IMR-90 (cell line): ENCODE measurements at regions not wholly inside any gene's neighbourhood (a gene's known extent, or its start where the extent isn't known, plus 50 kb on each side); places are given as distances from the start of the nearest gene placed in this dataset.

Experiments
- ATAC-seq: fragments of 200-7000 bp; cut with Tn5 transposase; 2 replicates; pipeline ENCODE4 v1.9.1; 2020; ENCODE audit warnings: low read depth, mild to moderate bottlenecking, moderate library complexity
- BruUV-seq: library from RNA; stranded (reverse); fragments of 400-500 nt; replicated peaks from 2 replicates; lab custom pipeline; 2021; lab: Mats Ljungman, UMichigan
- CTCF ChIA-PET: fragments of 300-600 bp; formaldehyde crosslinking; extraction: SDS; loops from one replicate; lab custom pipeline; 2021; ENCODE audit warnings: antibody characterized with exemption; lab: Yijun Ruan, JAX
- POLR2A ChIA-PET: fragments of 300-600 bp; sonication (Branson Sonifier 250); formaldehyde crosslinking; loops from one replicate; lab custom pipeline; 2022; ENCODE audit warnings: antibody characterized with exemption; ENCODE audit not compliant: unreplicated experiment; lab: Charles Lee
- DNase-seq: peaks from one replicate; pipeline ENCODE4 v3.0.0; 2013
- H2AFZ ChIP-seq: replicated peaks from 2 replicates; pipeline ENCODE3; 2013; ENCODE audit warnings: low read length, mild to moderate bottlenecking; ENCODE audit not compliant: poor library complexity
- H2AK5ac ChIP-seq: 2 replicates; pipeline ENCODE4 v1.6.1; 2013; ENCODE audit warnings: low read depth, low read length, inconsistent platforms
- H2AK9ac ChIP-seq: replicated peaks from 2 replicates; pipeline ENCODE3; 2013; ENCODE audit warnings: mild to moderate bottlenecking, low read depth, low read length, moderate library complexity; ENCODE audit not compliant: poor library complexity
- H2BK120ac ChIP-seq: 2 replicates; pipeline ENCODE4 v1.6.1; 2013; ENCODE audit warnings: low read depth, low read length, inconsistent platforms
- H2BK15ac ChIP-seq: 3 replicates; pipeline ENCODE4 v1.6.1; 2013; ENCODE audit warnings: low read depth, low read length, inconsistent platforms
- H2BK20ac ChIP-seq: 2 replicates; pipeline ENCODE4 v1.6.1; 2013; ENCODE audit warnings: low read depth, mild to moderate bottlenecking, inconsistent platforms, low read length, moderate library complexity
- H2BK5ac ChIP-seq: 2 replicates; pipeline ENCODE4 v1.6.1; 2013; ENCODE audit warnings: mild to moderate bottlenecking, low read depth, low read length, inconsistent platforms; ENCODE audit not compliant: poor library complexity, severe bottlenecking
- H3K14ac ChIP-seq: replicated peaks from 2 replicates; pipeline ENCODE4 v1.6.1; 2013; ENCODE audit warnings: low read depth, low read length, inconsistent platforms
- H3K18ac ChIP-seq: 2 replicates; pipeline ENCODE4 v1.6.1; 2013; ENCODE audit warnings: low read depth, low read length, control low read depth
- H3K23ac ChIP-seq: 2 replicates; pipeline ENCODE4 v1.6.1; 2013; ENCODE audit warnings: low read depth, low read length, inconsistent platforms
- H3K27ac ChIP-seq: 2 replicates; pipeline ENCODE4 v1.5.1; 2013; ENCODE audit warnings: mild to moderate bottlenecking, control low read depth, low read length; ENCODE audit not compliant: insufficient read depth
- H3K27me3 ChIP-seq: 2 replicates; pipeline ENCODE4 v1.6.1; 2013; ENCODE audit warnings: low read length; ENCODE audit not compliant: control insufficient read depth, insufficient read depth
- H3K36me3 ChIP-seq: 2 replicates; pipeline ENCODE4 v1.6.1; 2013; ENCODE audit warnings: low read length, mixed read lengths; ENCODE audit not compliant: control insufficient read depth, insufficient read depth
- H3K4ac ChIP-seq: 2 replicates; pipeline ENCODE4 v1.6.1; 2013; ENCODE audit warnings: low read depth, low read length, inconsistent platforms
- H3K4me1 ChIP-seq: 2 replicates; pipeline ENCODE4 v1.6.1; 2013; ENCODE audit warnings: low read length, mixed read lengths; ENCODE audit not compliant: control insufficient read depth, insufficient read depth
- H3K4me2 ChIP-seq: 2 replicates; pipeline ENCODE4 v1.6.1; 2013; ENCODE audit warnings: low read depth, mild to moderate bottlenecking, control low read depth, low read length, moderate library complexity
- H3K4me3 ChIP-seq: 2 replicates; pipeline ENCODE4 v1.5.1; 2013; ENCODE audit warnings: low read depth, mild to moderate bottlenecking, control low read depth, low read length, moderate library complexity; ENCODE audit not compliant: insufficient read depth
- H3K56ac ChIP-seq: 2 replicates; pipeline ENCODE4 v1.6.1; 2013; ENCODE audit warnings: low read length, inconsistent platforms; ENCODE audit not compliant: insufficient read depth; ENCODE audit errors: extremely low read depth
- H3K79me1 ChIP-seq, 2 experiments: 2 replicates each; pipeline ENCODE4 v1.6.1; 2013; ENCODE audit warnings: low read length in 2 of 2, inconsistent platforms in 1 of 2, low read depth in 1 of 2
- H3K9ac ChIP-seq: 2 replicates; pipeline ENCODE4 v1.6.1; 2013; ENCODE audit warnings: low read depth, low read length, control low read depth
- H3K9me1 ChIP-seq: 2 replicates; pipeline ENCODE4 v1.6.1; 2013; ENCODE audit warnings: low read length, inconsistent platforms; ENCODE audit not compliant: insufficient read depth
- H3K9me3 ChIP-seq: 2 replicates; pipeline ENCODE4 v1.6.1; 2013; ENCODE audit warnings: low read length; ENCODE audit not compliant: control insufficient read depth, insufficient read depth
- H4K20me1 ChIP-seq: 2 replicates; pipeline ENCODE4 v1.6.1; 2013; ENCODE audit warnings: low read length, inconsistent platforms; ENCODE audit not compliant: insufficient read depth
- H4K5ac ChIP-seq: 2 replicates; pipeline ENCODE4 v1.6.1; 2013; ENCODE audit warnings: mild to moderate bottlenecking, low read depth, low read length, control low read depth
- H4K8ac ChIP-seq, 2 experiments: 2 replicates each; pipeline ENCODE4 v1.6.1; 2013; ENCODE audit warnings: low read depth in 2 of 2, low read length in 2 of 2, control low read depth in 1 of 2, inconsistent platforms in 1 of 2
- H4K91ac ChIP-seq: 2 replicates; pipeline ENCODE4 v1.6.1; 2013; ENCODE audit warnings: low read depth, low read length, inconsistent platforms; ENCODE audit not compliant: insufficient read depth
- BHLHE40 ChIP-seq: fragments of 150-350 bp; IDR thresholded peaks from 2 replicates; pipeline ENCODE4 v1.6.1; 2016; ENCODE audit warnings: mild to moderate bottlenecking, low read depth, low read length
- MXI1 ChIP-seq: IDR thresholded peaks from 2 replicates; pipeline ENCODE4 v1.6.1; 2012; ENCODE audit warnings: low read depth, mild to moderate bottlenecking, low read length, moderate library complexity, borderline replicate concordance
- WGBS, 2 experiments: methylation state at CpG; one replicate each; pipeline versions ENCODE4 v1.1.5 to v1.1.7; 2013; ENCODE audit warnings: missing lambda C conversion rate in 2 of 2; ENCODE audit not compliant: insufficient read length in 1 of 2; ENCODE audit errors: extremely low coverage in 2 of 2; 5-methylcytosine and 5-hydroxymethylcytosine counted together
- dilution Hi-C: fragments of 300-500 bp; cut with HindIII; formaldehyde crosslinking; loops from one replicate; pipeline ENCODE4 v1.14.3; 2018; ENCODE audit warnings: low sequenced_read_pairs; ENCODE audit not compliant: unreplicated experiment
- in situ Hi-C: fragments of 300-500 bp; cut with MboI; formaldehyde crosslinking; loops from 3 replicates; pipeline ENCODE4 v1.14.3; 2019; ENCODE audit warnings: low sequenced_read_pairs, inconsistent platforms, mixed read lengths
- intact Hi-C: fragments of 100-400 bp; cut with micrococcal nuclease; formaldehyde crosslinking; loops from 2 replicates; pipeline ENCODE4 v1.10.0; 2022
- TF ChIP-seq, protein P1 (sequence below): fragments of 150-350 bp; IDR thresholded peaks from 2 replicates; pipeline ENCODE4 v1.6.1; 2017; ENCODE audit warnings: mild to moderate bottlenecking, antibody characterized with exemption, low read length, low read depth
- TF ChIP-seq, protein P2 (sequence below): fragments of 150-350 bp; IDR thresholded peaks from 2 replicates; pipeline ENCODE4 v1.6.1; 2016; ENCODE audit warnings: low read depth, mild to moderate bottlenecking, low read length, moderate library complexity, borderline replicate concordance

GRCh38 chr1:30290581-30290980 is 432.8 kb downstream of the MATN1 start:
- Histone ChIP-seq H3K23ac (no peak overlapping the region), H4K8ac (no peak overlapping the region), H3K9ac (no peak overlapping the region), H4K91ac (no peak overlapping the region), H4K20me1 (no peaks in the 10 kb centered on the region), H2AK9ac (no peak overlapping the region), H2AFZ (no peak overlapping the region), H3K4ac (no peak overlapping the region), H3K56ac (no peak overlapping the region), H2BK120ac (no peak overlapping the region), H3K79me1 (no peaks in the 10 kb centered on the region), H3K4me1 (no peaks in the 10 kb centered on the region), H3K4me3 (no peak overlapping the region), H3K18ac (no peak overlapping the region), H3K27ac (no peak overlapping the region), H2AK5ac (no peak overlapping the region), H2BK20ac (no peak overlapping the region), H3K14ac (no peak overlapping the region), H2BK15ac (no peak overlapping the region), H3K27me3 (no peaks in the 10 kb centered on the region), H4K5ac (no peak overlapping the region), H3K9me3 (no peaks in the 10 kb centered on the region), H2BK5ac (no peak overlapping the region), H3K4me2 (no peak overlapping the region), H3K9me1 (no peaks in the 10 kb centered on the region), H3K36me3 (no peaks in the 10 kb centered on the region)
- in situ Hi-C loops (no loop called here), dilution Hi-C loops (no loop called here), intact Hi-C loops (no loop called here)
- ChIA-PET CTCF (no interaction called here), POLR2A (no interaction called here)
- ATAC-seq = no peak
- no TSS peak for BruUV-seq
- no peak for DNase-seq
- TF ChIP-seq, protein P1, sequence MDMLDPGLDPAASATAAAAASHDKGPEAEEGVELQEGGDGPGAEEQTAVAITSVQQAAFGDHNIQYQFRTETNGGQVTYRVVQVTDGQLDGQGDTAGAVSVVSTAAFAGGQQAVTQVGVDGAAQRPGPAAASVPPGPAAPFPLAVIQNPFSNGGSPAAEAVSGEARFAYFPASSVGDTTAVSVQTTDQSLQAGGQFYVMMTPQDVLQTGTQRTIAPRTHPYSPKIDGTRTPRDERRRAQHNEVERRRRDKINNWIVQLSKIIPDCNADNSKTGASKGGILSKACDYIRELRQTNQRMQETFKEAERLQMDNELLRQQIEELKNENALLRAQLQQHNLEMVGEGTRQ = no peak
- TF ChIP-seq BHLHE40 (no peak), MXI1 (no peak)
- TF ChIP-seq, protein P2, sequence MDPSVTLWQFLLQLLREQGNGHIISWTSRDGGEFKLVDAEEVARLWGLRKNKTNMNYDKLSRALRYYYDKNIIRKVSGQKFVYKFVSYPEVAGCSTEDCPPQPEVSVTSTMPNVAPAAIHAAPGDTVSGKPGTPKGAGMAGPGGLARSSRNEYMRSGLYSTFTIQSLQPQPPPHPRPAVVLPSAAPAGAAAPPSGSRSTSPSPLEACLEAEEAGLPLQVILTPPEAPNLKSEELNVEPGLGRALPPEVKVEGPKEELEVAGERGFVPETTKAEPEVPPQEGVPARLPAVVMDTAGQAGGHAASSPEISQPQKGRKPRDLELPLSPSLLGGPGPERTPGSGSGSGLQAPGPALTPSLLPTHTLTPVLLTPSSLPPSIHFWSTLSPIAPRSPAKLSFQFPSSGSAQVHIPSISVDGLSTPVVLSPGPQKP = no peak
- WGBS, 2 experiments = no CpG with 5 or more reads among the region's 1 CpG
